GM12865 (cell line): ENCODE measurements at regions not wholly inside any gene's neighbourhood (a gene's known extent, or its start where the extent isn't known, plus 50 kb on each side); places are given as distances from the start of the nearest gene placed in this dataset.
"Not testable (repeated sequence)": the region's sequence is repeated elsewhere in the genome, so short reads cannot be mapped to it uniquely, and the experiment has no call there.

ENCODE experiments used
- DNase-seq: peaks from one replicate; pipeline ENCODE4 v3.0.0; 2010; ENCODE audit warnings: low read depth
- H3K4me3 ChIP-seq: 2 replicates; pipeline ENCODE4 v1.5.1; 2011; ENCODE audit warnings: mild to moderate bottlenecking, low read depth, low read length, control low read depth
- CTCF ChIP-seq: IDR thresholded peaks from 2 replicates; pipeline ENCODE4 v1.5.1; 2011; ENCODE audit warnings: low read length, control low read depth, low read depth, inconsistent platforms; ENCODE audit not compliant: insufficient read depth; ENCODE audit errors: missing control alignments

- no peak for DNase-seq
- no peak for TF ChIP-seq CTCF
- no peak overlapping the region for H3K4me3 ChIP-seq
Observed at GRCh38 chr3:87555290-87555689, 278.9 kb upstream of the POU1F1 start.

- DNase-seq, result no peak
- TF ChIP-seq CTCF, result no peak
- no peak overlapping the region for H3K4me3 ChIP-seq
Observed at GRCh38 chr3:87553058-87553457, 276.7 kb upstream of the POU1F1 start.

GRCh38 chr3:87550892-87551291 lies 274.5 kb upstream of the POU1F1 start:
- TF ChIP-seq CTCF, result no peak
- no peak for DNase-seq
- no peak overlapping the region for H3K4me3 ChIP-seq

- no peak overlapping the region for H3K4me3 ChIP-seq
- TF ChIP-seq CTCF, result no peak
- DNase-seq, result no peak
Observed at GRCh38 chr3:87549208-87549607, 272.8 kb upstream of the POU1F1 start.

DNA sequence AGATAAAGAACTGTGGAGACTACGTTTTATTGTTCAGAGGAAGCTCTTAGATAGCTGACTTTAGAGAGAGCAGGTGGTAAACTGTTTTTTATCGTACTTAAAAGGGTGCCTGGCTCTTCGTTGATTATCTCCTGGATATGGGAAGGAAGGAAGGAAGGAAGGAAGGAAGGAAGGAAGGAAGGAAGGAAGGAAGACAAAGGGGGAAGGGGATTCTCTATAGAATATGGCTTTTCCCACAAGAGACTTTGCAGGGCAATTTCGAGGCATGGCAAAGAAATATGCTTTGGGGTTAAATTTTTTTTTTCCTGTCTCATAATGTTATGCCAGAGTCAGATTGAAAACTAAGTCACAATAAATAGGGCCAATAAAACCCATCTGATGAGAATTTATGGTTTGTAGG lies 271.9 kb upstream of the POU1F1 start:
- DNase-seq, result no peak
- TF ChIP-seq CTCF, result no peak
- H3K4me3 ChIP-seq, result no peak overlapping the region

DNA sequence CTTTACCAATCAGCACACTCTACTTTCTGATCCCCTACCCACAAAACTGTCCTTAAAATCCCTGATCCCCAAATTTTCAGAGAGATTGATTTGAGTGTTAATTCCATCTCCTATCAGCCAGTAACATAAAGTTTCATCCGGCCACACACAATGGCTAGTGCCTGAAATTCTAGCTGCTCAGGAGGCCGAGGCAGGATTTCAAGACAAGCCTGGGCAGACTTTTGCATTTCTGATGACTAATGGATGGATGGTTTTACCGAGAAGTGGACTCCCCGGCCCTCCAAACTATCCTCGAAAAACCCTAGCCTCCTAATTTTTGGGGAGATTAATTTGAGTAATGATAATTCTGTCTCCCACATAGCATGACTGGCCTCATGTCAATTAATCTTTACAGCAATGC lies 269.8 kb upstream of the POU1F1 start:
- no peak for TF ChIP-seq CTCF
- DNase-seq, result no peak
- H3K4me3 ChIP-seq, result no peak overlapping the region

- H3K4me3 ChIP-seq, result not testable (repeated sequence)
Observed at GRCh38 chr3:87543408-87543807, 267.0 kb upstream of the POU1F1 start.

DNA sequence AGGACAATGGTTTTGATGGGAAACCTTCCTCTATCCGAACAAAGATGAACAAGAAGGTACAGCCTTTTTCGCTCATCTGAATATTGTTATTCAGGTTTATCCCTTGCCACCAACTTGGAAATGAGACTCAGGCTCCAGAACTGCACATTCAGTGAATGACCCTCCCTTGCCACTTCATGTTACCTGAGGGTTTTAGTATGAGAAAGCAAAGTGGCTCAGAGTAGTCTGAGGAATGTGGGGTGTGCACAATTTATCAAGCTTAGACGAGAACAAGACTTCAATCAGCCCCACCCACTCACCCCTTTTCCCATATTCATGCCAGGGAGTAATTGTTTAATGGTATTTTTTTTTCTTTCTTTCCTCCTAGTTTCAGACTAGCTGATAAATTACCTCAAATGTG lies 265.3 kb upstream of the POU1F1 start:
- DNase-seq, result no peak
- TF ChIP-seq CTCF, result no peak
- no peak overlapping the region for H3K4me3 ChIP-seq

More at GRCh38 chr3:87543408-87543807, 267.0 kb upstream of the POU1F1 start:
- not testable (repeated sequence) for DNase-seq

DNA sequence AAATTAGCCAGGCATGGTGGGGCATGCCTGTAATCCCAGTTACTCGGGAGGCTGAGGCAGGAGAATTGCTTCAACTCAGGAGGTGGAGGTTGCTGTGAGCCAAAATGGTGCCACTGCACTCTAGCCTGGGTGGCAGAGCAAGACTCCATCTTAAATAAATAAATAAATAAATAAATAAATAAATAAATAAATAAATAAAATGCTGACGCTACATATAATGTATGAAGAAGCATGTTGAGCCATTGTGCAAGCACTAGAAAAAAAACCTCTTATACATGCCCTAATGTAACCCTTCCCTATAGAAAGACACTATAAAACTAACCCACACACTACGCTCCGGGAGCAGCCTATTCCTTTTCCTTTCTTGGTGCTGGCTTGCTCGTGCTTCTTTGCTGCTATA lies 262.3 kb upstream of the POU1F1 start:
- DNase-seq, H3K4me3 ChIP-seq: not testable (repeated sequence)
